Loucy (cell line): ENCODE measurements at regions not wholly inside any gene's neighbourhood (a gene's known extent, or its start where the extent isn't known, plus 50 kb on each side); places are given as distances from the start of the nearest gene placed in this dataset.

Source experiments
- EZH2phosphoT487 ChIP-seq: fragments of 200-600 bp; IDR thresholded peaks from 2 replicates; pipeline ENCODE4 v1.6.1; 2018; ENCODE audit warnings: antibody characterized with exemption, mild to moderate bottlenecking, moderate library complexity, borderline replicate concordance
- TF ChIP-seq, protein P1 (sequence below): fragments of 200-600 bp; sonication (generic); conservative IDR thresholded peaks from 2 replicates; pipeline ENCODE4 v1.5.1; 2014; ENCODE audit warnings: mild to moderate bottlenecking, antibody characterized with exemption, low read length

DNA sequence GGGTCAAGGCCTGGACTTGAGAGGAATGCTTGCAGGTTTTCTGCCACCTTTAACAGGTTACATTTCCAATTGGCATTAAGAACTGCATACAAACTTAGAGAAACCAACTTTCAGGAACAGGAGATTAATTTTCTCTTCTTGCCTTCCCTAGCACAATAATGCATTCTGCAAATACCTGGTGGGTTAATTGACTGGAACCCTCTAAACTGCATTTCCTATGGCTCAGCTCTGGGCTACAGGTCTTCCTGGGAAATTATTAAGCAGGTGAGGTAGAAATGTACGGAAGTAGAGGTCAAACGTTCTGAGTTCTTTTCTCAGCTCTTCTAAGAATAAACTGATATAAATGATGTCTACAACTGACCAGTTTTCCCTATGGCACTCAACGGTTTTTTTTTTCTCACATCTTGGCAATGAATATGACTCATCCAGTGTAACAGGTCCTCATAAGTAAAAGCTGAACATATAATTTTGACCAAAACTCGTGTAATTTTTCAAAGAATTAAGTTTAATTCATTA lies 144.9 kb upstream of the PELI2 start:
- TF ChIP-seq, protein P1, sequence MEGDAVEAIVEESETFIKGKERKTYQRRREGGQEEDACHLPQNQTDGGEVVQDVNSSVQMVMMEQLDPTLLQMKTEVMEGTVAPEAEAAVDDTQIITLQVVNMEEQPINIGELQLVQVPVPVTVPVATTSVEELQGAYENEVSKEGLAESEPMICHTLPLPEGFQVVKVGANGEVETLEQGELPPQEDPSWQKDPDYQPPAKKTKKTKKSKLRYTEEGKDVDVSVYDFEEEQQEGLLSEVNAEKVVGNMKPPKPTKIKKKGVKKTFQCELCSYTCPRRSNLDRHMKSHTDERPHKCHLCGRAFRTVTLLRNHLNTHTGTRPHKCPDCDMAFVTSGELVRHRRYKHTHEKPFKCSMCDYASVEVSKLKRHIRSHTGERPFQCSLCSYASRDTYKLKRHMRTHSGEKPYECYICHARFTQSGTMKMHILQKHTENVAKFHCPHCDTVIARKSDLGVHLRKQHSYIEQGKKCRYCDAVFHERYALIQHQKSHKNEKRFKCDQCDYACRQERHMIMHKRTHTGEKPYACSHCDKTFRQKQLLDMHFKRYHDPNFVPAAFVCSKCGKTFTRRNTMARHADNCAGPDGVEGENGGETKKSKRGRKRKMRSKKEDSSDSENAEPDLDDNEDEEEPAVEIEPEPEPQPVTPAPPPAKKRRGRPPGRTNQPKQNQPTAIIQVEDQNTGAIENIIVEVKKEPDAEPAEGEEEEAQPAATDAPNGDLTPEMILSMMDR: no peak
- TF ChIP-seq EZH2phosphoT487: no peak
